ENCODE measurements at regions not wholly inside any gene's neighbourhood (a gene's known extent, or its start where the extent isn't known, plus 50 kb on each side); places are given as distances from the start of the nearest gene placed in this dataset.

- Histone ChIP-seq H3K27ac (ENCODE audit: extremely low read depth, low read depth, low read length) (no peak overlapping the region), H3K79me2 (ENCODE audit: control insufficient read depth, insufficient read depth, low read length) (no peaks in the 10 kb centered on the region), H3K9ac (ENCODE audit: insufficient read depth in 1 of 2, low read depth in 2 of 2, low read length in 2 of 2) (no peak overlapping the region), H3K9me1 (ENCODE audit: control insufficient read depth, insufficient read depth, low read length) (no peaks in the 10 kb centered on the region), H3K36me3 (ENCODE audit: control insufficient read depth, insufficient read depth, low read length) (no peaks in the 10 kb centered on the region), H3K4me3 (no peak overlapping the region), H4K20me1 (replicated peaks; ENCODE audit: control insufficient read depth, insufficient read depth, low read length) (no peaks in the 10 kb centered on the region), H3K27me3 (ENCODE audit: control insufficient read depth in 2 of 2, insufficient read depth in 2 of 2, low read length in 2 of 2) (no peaks in the 10 kb centered on the region), H2AFZ (ENCODE audit: low read depth, low read length) (no peak overlapping the region), H3K4me1 (replicated peaks in 1 of 2; ENCODE audit: control insufficient read depth in 2 of 2, insufficient read depth in 2 of 2, low read length in 2 of 2) (no peaks in the 10 kb centered on the region), H3K9me3 (replicated peaks; ENCODE audit: control insufficient read depth, insufficient read depth, low read depth, low read length) (no peaks in the 10 kb centered on the region), H3K4me2 (ENCODE audit: insufficient read depth, low read length) (no peak overlapping the region)
- no TSS peak for BruUV-seq (replicated peaks)
- TF ChIP-seq GABPB2 (CRISPR knock-in tag; conservative IDR thresholded peaks at IDR 0.05), result no peak
- no peak for TF ChIP-seq PCBP2 (IDR thresholded peaks at IDR 0.05; ENCODE audit: low read depth, low read length, poor library complexity, severe bottlenecking)
- TF ChIP-seq SETDB1 (IDR thresholded peaks at IDR 0.05; ENCODE audit: low read length), result no peak
- TF ChIP-seq ZC3H8 (IDR thresholded peaks at IDR 0.05), result no peak
- no peak for TF ChIP-seq HNRNPH1 (optimal IDR thresholded peaks at IDR 0.05; ENCODE audit: low read depth, low read length)
- TF ChIP-seq SIN3B (IDR thresholded peaks at IDR 0.05; ENCODE audit: low read depth), result no peak
- no peak for TF ChIP-seq FOXK1 (CRISPR knock-in tag; IDR thresholded peaks at IDR 0.05; ENCODE audit: borderline replicate concordance)
- POLR2A ChIA-PET, result no interaction called here
- 0% methylated on average over 3 of the region's 3 CpGs for WGBS (ENCODE audit: insufficient coverage, low coverage, missing lambda C conversion rate)
- no peak for FAIRE-seq
- intact Hi-C loops (cut with micrococcal nuclease), result no loop called here
- DNase-seq (ENCODE audit: extremely low read depth in 1 of 4, low spot score in 3 of 4), result no peak
- ATAC-seq, result no peak
- CTCF ChIA-PET (ENCODE audit: low intra/inter-chr PET ratio), result no interaction called here
- in situ Hi-C loops (cut with MboI), result no loop called here
Measured at GRCh38 chr4:83996254-83996653, 460.3 kb downstream of the GPAT3 start.

DNA sequence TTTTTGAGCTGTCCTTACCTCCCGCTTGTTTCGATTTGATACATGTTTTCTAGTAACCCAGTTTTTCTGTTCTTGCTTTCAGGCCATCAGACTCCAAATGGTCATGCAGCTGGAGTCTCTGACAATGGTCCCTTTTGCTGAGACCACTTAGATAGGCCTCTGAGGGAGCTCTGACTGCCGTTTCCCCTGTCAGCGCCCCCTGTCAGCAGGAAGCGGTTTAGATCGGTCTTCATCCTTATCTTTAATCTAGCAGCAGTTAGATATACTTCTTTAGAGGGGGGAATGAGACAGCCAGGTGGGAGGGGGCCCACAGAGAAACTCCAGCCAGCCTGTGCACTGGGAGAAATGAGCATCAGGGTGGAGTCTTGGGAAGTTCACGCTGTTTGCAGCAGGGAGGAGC, 457.9 kb downstream of the GPAT3 start:
- Histone ChIP-seq H3K9me1 (ENCODE audit: control insufficient read depth, insufficient read depth, low read length) (no peaks in the 10 kb centered on the region), H3K27me3 (ENCODE audit: control insufficient read depth in 2 of 2, insufficient read depth in 2 of 2, low read length in 2 of 2) (no peaks in the 10 kb centered on the region), H2AFZ (ENCODE audit: low read depth, low read length) (no peak overlapping the region), H3K4me3 (no peak overlapping the region), H3K27ac (ENCODE audit: extremely low read depth, low read depth, low read length) (no peak overlapping the region), H3K4me1 (replicated peaks in 1 of 2; ENCODE audit: control insufficient read depth in 2 of 2, insufficient read depth in 2 of 2, low read length in 2 of 2) (no peaks in the 10 kb centered on the region), H3K9ac (ENCODE audit: insufficient read depth in 1 of 2, low read depth in 2 of 2, low read length in 2 of 2) (no peak overlapping the region), H4K20me1 (replicated peaks; ENCODE audit: control insufficient read depth, insufficient read depth, low read length) (no peaks in the 10 kb centered on the region), H3K4me2 (ENCODE audit: insufficient read depth, low read length) (no peak overlapping the region; the same call in 1 of the 2 replicates), H3K79me2 (ENCODE audit: control insufficient read depth, insufficient read depth, low read length) (no peaks in the 10 kb centered on the region), H3K36me3 (ENCODE audit: control insufficient read depth, insufficient read depth, low read length) (no peaks in the 10 kb centered on the region), H3K9me3 (replicated peaks; ENCODE audit: control insufficient read depth, insufficient read depth, low read depth, low read length) (no peaks in the 10 kb centered on the region)
- BruUV-seq (replicated peaks), result no TSS peak
- FAIRE-seq, result no peak
- 4% methylated on average over 6 of the region's 7 CpGs for WGBS (ENCODE audit: insufficient coverage, low coverage, missing lambda C conversion rate)
- intact Hi-C loops (cut with micrococcal nuclease) (no loop called here), in situ Hi-C loops (cut with MboI) (no loop called here)
- DNase-seq (ENCODE audit: extremely low read depth in 1 of 4, low spot score in 3 of 4), result peak in 3 of 4 experiments; percentile 4 to 12 (median 9)
- ATAC-seq, result peak; percentile 82
- POLR2A ChIA-PET, result interaction anchor here (0.6 kb wide), 1 partner anchor 445 kb away, joined by 4 read pairs; no protein-coding TSS in a partner anchor
- CTCF ChIA-PET (ENCODE audit: low intra/inter-chr PET ratio), result no interaction called here
- TF ChIP-seq AFF4 (CRISPR knock-in tag; IDR thresholded peaks at IDR 0.05), result no peak
- TF ChIP-seq CTCF (IDR thresholded peaks at IDR 0.05 in 2 of 3, conservative IDR thresholded peaks at IDR 0.05 in 1 of 3; ENCODE audit: insufficient read depth in 2 of 3, low read depth in 1 of 3, low read length in 3 of 3), result peak; percentile 42 to 46 (median 42)
- no peak for TF ChIP-seq ZNF77 (CRISPR knock-in tag; IDR thresholded peaks at IDR 0.05)
- TF ChIP-seq SETDB1 (IDR thresholded peaks at IDR 0.05; ENCODE audit: low read length), result no peak
- no peak for TF ChIP-seq PTRF (tag; IDR thresholded peaks at IDR 0.05)

Measured in K562 (cell line).